ENCODE measurements at regions not wholly inside any gene's neighbourhood (a gene's known extent, or its start where the extent isn't known, plus 50 kb on each side); places are given as distances from the start of the nearest gene placed in this dataset.

GRCh38 chr4:32042486-32043247, 1322.5 kb downstream of the PCDH7 start:
- TF ChIP-seq, protein P1, sequence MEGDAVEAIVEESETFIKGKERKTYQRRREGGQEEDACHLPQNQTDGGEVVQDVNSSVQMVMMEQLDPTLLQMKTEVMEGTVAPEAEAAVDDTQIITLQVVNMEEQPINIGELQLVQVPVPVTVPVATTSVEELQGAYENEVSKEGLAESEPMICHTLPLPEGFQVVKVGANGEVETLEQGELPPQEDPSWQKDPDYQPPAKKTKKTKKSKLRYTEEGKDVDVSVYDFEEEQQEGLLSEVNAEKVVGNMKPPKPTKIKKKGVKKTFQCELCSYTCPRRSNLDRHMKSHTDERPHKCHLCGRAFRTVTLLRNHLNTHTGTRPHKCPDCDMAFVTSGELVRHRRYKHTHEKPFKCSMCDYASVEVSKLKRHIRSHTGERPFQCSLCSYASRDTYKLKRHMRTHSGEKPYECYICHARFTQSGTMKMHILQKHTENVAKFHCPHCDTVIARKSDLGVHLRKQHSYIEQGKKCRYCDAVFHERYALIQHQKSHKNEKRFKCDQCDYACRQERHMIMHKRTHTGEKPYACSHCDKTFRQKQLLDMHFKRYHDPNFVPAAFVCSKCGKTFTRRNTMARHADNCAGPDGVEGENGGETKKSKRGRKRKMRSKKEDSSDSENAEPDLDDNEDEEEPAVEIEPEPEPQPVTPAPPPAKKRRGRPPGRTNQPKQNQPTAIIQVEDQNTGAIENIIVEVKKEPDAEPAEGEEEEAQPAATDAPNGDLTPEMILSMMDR (IDR thresholded peaks at IDR 0.05), result no peak
- Histone ChIP-seq H3K4me1 (ENCODE audit: control insufficient read depth in 1 of 2, insufficient read depth in 2 of 2, low read length in 2 of 2) (no peaks in the 10 kb centered on the region), H3K9ac (ENCODE audit: insufficient read depth, low read length, poor library complexity, severe bottlenecking) (no peak overlapping the region), H2AFZ (ENCODE audit: insufficient read depth, low read depth, low read length, poor library complexity, severe bottlenecking) (no peak overlapping the region), H3K4me3 (replicated peaks in 1 of 3; ENCODE audit: low read depth in 2 of 3, low read length in 3 of 3) (no peak overlapping the region), H3K9me3 (replicated peaks in 1 of 2; ENCODE audit: control insufficient read depth in 1 of 2, insufficient read depth in 1 of 2, low read length in 2 of 2) (no peaks in the 10 kb centered on the region), H3K79me2 (ENCODE audit: insufficient read depth, low read length) (no peaks in the 10 kb centered on the region), H3K27me3 (ENCODE audit: control insufficient read depth in 2 of 2, insufficient read depth in 2 of 2, low read length in 2 of 2) (no peaks in the 10 kb centered on the region), H3K4me2 (replicated peaks; ENCODE audit: extremely low read depth, low read length, poor library complexity, severe bottlenecking) (no peak overlapping the region), H3K27ac (ENCODE audit: low read depth in 1 of 2, low read length in 2 of 2) (no peak overlapping the region), H3K36me3 (replicated peaks in 1 of 2; ENCODE audit: control insufficient read depth in 1 of 2, insufficient read depth in 2 of 2, low read length in 2 of 2) (no peaks in the 10 kb centered on the region), H4K20me1 (ENCODE audit: insufficient read depth, low read length) (no peaks in the 10 kb centered on the region)
- Mint-ChIP-seq H3K36me3 (no peaks in the 10 kb centered on the region), H3K27ac (no peak overlapping the region), H3K27me3 (ENCODE audit: low read depth in 3 of 3) (no peaks in the 10 kb centered on the region), H3K9me3 (peaks cover 0 to 6% (median 0%) of the 10 kb centered on the region in 7 donors), H3K4me1 (no peaks in the 10 kb centered on the region), H3K4me3 (no peak overlapping the region)
- DNase-seq, result no peak
- intact Hi-C loops (cut with micrococcal nuclease), result no loop called here
- WGBS (ENCODE audit: insufficient coverage), result 83% methylated on average over 2 of the region's 2 CpGs

GRCh38 chr4:32043248-32043633, 1323.1 kb downstream of the PCDH7 start:
- no peaks in the 10 kb centered on the region for H3K36me3 Mint-ChIP-seq
- Histone ChIP-seq H3K27ac (ENCODE audit: low read depth in 1 of 2, low read length in 2 of 2) (no peak overlapping the region), H3K9me3 (replicated peaks in 1 of 2; ENCODE audit: control insufficient read depth in 1 of 2, insufficient read depth in 1 of 2, low read length in 2 of 2) (no peaks in the 10 kb centered on the region), H2AFZ (ENCODE audit: insufficient read depth, low read depth, low read length, poor library complexity, severe bottlenecking) (no peak overlapping the region), H3K4me3 (replicated peaks in 1 of 3; ENCODE audit: low read depth in 2 of 3, low read length in 3 of 3) (no peak overlapping the region), H4K20me1 (ENCODE audit: insufficient read depth, low read length) (no peaks in the 10 kb centered on the region), H3K79me2 (ENCODE audit: insufficient read depth, low read length) (no peaks in the 10 kb centered on the region), H3K9ac (ENCODE audit: insufficient read depth, low read length, poor library complexity, severe bottlenecking) (no peak overlapping the region), H3K4me1 (ENCODE audit: control insufficient read depth in 1 of 2, insufficient read depth in 2 of 2, low read length in 2 of 2) (no peaks in the 10 kb centered on the region), H3K36me3 (replicated peaks in 1 of 2; ENCODE audit: control insufficient read depth in 1 of 2, insufficient read depth in 2 of 2, low read length in 2 of 2) (no peaks in the 10 kb centered on the region), H3K4me2 (replicated peaks; ENCODE audit: extremely low read depth, low read length, poor library complexity, severe bottlenecking) (no peak overlapping the region), H3K27me3 (ENCODE audit: control insufficient read depth in 2 of 2, insufficient read depth in 2 of 2, low read length in 2 of 2) (no peaks in the 10 kb centered on the region)
- no peaks in the 10 kb centered on the region for H3K4me1 Mint-ChIP-seq
- TF ChIP-seq, protein P1 (IDR thresholded peaks at IDR 0.05), result no peak
- no peaks in the 10 kb centered on the region for H3K27me3 Mint-ChIP-seq (ENCODE audit: low read depth in 3 of 3)
- no peak for DNase-seq
- H3K9me3 Mint-ChIP-seq, result peaks cover 0 to 6% (median 0%) of the 10 kb centered on the region in 7 donors
- no CpG with 5 or more reads among the region's 2 CpGs for WGBS (ENCODE audit: insufficient coverage)
- no peak overlapping the region for H3K4me3 Mint-ChIP-seq
- intact Hi-C loops (cut with micrococcal nuclease), result no loop called here
- H3K27ac Mint-ChIP-seq, result no peak overlapping the region
